Renal pelvis (tissue), 1 donor: ENCODE measurements at regions not wholly inside any gene's neighbourhood (a gene's known extent, or its start where the extent isn't known, plus 50 kb on each side); places are given as distances from the start of the nearest gene placed in this dataset.

Source experiments
- DNase-seq: peaks from one replicate; pipeline ENCODE4 v3.0.0-alpha.2; 2013

DNA sequence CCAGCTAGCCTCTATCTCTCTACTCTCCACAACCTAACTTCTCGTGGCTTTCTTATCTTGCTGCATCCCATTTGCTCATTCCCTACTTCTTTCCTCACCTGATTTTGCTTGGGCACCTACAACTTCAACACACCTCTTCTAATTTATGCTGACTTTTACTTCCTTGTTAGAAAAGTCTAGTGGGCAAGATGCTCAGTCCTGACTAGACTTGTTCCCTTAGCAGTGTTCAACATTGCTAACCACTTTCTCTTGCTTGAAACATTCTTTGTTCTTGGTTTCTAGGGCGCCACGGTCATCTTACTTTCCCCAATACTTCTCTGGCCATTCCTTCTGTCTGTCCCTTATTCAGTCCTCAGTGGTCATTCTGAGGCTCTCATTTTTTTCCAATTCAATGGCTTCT is 454.7 kb upstream of the CWC22 start:
- no peak for DNase-seq

DNA sequence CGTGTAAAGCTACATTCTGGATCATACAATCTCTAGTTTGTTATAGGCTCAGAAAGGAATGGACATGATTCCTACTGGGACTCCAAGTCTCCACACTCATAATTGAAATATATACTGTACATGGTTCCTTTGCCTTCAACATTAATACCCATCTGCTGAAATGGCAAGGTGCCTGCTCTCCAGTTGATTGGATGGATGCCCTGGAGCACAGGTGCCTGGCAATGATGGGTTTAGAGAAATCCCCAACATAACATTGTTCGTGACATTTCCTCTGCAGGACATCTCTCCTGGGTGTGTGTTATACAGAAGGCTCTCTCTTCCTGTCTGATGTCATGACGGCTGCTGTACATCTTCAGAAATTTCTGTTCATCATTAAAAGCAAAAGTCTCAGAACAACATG is 449.7 kb upstream of the CWC22 start:
- DNase-seq, result no peak

DNA sequence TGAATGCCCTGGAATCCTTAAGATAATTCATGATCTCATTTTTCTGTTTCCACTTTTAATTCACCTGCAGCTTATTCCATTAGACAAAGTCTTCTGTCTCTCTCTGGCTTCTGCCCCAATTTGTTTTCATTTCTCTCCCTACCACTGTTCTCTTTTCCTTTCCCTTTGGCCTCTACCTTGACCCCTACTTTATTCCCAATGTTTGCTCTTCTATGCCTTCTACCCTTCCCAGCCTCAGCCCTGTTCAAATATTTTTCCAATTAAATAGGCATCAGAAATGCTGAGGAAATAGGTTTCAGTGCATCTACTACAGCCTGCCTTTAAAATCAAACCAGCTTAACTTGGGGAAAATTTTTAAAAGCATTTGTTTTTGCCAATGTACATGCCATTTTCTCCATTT is 443.7 kb upstream of the CWC22 start:
- no peak for DNase-seq

DNA sequence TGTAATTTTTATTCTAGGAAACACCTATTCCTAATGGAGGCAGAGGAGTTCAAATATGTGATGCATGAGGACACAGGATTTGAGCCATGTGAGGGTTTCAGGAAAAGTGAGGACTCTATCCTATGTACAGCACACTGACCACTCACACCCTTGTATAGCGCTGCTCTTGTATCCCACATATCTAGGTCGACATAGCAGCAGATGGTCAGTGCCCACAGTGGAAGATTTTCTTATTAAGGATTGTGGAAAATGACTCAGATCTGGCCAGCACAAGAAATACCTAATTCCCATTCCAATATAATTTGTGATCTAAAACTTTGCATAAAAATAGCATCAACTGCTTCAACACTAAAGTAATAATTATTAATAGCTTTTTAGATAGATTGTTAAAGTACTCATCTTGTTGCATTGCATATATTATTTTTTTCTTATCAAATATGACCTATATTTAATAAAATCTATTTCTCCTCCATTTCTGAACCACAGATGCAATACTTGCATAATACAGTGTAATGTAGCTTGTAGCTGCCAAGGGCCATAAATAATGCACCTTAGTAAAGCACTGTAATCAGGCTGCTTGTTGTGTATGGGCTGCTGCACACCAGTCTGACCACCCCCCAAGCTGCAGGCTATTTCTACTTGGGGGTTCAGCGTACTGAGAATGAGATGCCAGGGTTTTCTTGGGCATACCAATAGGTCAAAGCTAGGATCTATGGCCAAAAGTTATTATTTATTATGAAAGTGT is 442.2 kb upstream of the CWC22 start:
- DNase-seq, result no peak

DNA sequence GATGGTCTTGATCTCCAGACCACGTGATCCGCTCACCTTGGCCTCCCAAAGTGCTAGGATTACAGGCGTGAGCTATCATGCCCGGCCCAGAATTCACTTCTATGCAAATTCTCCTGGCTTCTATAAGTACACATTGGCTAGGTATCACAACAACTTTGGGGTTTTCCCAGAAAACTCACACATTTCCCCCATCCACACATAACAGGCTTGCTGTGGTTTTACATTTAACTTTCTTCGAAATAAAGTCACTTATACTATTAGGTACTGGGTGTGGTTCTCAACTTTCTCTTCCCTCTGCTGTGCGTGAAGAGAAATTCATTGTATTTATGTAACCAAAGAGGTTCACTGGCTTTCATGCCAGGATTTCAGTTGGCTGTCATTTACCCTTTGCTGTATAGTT is 439.4 kb upstream of the CWC22 start:
- no peak for DNase-seq

DNA sequence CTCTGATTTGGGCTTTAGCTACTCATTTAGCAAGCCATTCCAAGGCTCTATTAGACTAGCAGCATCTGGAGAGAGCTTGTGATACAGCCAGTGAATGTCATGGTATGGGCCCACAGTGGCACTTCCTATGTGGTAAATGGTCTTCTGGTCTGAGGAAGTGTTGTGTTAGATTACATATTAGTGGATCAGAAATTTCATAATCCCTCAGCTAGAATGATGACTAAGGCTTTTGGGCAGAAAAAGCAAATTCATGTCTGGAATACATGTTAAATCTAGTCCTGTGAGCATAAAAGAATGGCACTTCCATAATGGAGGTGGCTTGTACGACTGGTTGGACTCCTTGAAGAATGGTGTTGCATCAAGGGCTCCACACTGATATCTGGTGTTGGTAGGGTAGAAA is 436.8 kb upstream of the CWC22 start:
- DNase-seq, result no peak

DNA sequence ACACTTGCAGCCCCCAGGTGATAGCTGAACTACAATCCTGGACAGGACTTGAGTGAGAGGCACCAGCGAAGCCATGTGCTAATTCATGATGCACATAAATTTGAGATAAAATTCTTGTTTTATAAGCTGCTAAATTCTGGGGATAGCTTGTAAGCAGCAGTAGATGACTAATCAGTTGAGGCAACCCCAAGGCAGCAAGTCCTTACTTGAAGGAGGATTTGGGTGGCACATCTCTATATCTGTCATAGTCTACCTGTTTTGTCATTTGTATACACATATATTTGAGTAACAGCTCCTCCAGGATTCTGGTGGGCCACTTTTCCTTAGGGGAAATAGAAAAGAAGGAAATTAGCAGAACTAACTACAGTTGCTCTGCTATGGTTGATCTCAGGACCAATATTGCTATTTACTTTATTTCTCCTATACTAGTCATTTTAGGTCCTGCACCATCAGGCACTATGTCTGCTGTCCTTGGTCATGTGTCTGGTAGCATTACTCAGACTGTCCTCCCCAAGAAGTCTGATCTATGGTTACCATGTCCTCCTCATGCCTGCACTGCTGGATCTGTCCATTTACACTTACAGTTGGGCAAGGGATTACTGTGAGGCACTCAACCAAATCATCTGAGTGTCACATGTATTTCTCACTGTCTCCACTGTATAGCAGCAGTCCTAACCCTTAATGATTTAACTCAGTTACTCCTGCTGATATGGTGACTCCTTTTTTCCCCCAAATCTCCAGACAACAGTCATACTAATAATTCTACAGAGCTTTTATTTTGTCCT is 436.0 kb upstream of the CWC22 start:
- DNase-seq, result no peak

DNA sequence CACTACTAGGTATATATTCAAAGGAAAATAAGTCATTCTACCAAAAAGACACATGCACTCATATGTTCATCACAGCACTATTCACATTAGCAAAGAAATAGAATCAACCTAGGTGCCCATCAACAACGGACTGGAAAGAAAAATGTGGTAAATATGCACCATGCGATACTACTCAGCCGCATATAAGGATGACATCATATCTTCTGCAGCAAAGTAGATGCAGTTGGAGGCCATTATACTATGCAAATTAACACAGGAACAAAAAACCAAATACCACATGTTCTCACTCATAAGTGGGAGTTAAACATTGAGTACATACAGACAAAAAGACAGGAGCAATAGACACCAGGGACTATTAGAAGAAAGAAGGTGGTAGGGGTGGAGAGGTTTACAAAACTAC is 412.1 kb upstream of the CWC22 start:
- DNase-seq, result no peak

DNA sequence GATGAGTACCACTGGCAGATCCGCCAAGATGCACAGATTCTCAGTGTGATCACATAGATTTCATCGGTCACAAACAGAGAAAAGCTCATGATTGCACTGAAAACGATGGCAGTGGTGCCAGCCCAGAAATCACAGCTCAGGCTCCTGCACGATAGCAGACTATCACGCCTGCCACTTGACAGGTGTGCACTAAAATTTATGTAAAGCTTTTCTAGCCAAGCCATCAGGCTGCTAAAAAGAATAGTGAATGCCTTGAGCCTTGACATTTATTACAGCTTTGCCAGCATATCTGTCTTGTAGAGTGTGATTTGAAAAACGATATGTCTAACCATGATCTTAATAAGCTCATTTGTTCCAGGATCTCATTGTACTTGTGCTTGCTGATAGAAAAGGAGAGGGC is 409.5 kb upstream of the CWC22 start:
- no peak for DNase-seq

DNA sequence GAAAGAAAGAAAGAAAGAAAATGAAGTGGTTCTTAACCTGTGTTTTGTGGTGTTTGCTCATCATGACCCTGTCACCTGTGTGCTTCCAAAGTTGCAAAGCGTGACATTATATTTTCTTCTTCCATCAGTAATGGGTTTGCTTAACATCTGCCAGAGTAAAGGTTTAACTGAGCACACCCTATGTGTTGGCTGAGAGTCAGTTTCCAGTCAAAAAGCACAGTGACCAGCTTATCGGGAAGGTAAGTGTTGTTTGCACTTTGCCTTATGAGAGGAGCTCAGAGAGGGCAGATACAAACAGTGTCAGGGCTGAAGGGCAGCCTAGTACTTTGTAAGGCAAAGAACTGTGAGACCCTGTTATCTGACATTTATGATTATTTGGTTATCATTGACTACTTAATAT is 406.2 kb upstream of the CWC22 start:
- no peak for DNase-seq

DNA sequence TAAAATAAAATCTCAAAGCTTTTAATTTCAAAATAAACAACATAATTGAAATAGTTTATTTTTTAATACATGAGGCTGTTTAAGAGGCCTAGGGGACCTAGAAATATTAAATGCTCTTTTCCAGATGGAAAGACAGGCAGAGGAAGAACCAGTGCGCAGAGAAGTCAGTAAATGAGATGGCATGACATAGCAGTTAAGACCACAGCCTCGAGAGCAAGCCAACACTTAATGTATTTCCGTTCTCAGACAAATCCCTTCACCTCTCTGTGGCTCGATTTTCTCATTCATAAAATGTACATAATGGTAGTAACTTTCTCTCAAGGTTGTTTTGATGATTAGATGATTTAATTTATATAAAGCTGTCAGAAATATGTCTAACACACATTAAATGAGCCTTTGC is 405.1 kb upstream of the CWC22 start:
- DNase-seq, result peak; percentile 10

DNA sequence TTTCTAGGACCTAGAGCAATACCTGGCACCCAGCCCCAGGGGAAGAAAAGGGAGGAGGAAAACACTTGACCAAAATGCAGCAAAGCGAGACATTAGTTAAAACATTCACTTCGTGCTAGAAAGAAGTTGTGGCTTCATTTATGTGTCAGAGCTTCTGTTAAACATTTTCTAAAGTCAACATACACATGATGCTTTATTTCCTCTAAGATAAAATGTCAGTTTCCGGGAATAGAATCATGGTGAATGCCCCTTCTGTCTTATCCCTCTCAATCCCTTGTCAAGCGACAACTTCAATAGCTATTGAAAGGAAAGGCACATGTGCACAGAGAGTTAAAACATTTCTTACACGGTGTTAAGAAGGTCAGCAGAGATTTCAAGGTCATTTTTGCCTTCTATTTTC is 404.6 kb upstream of the CWC22 start:
- peak; percentile 23 for DNase-seq

DNA sequence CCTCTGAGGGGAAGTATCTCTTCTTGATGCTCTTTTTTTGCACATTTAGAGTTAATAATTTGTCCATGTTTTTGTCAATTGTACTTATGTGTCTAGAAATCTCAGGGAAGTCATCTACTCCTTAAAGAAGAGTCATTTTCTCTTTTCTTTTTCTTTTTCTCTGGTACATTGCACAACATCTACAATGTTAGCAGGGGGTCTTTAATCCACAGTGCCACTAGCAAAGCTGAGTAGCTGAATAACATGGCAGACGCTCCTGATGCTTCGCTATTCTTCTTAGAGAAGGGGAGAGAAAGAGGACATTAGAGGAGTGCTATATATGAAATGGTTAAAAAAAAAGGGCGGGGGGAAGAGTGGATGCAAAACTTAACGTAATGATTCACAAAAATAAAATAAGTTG is 399.6 kb upstream of the CWC22 start:
- DNase-seq, result no peak

DNA sequence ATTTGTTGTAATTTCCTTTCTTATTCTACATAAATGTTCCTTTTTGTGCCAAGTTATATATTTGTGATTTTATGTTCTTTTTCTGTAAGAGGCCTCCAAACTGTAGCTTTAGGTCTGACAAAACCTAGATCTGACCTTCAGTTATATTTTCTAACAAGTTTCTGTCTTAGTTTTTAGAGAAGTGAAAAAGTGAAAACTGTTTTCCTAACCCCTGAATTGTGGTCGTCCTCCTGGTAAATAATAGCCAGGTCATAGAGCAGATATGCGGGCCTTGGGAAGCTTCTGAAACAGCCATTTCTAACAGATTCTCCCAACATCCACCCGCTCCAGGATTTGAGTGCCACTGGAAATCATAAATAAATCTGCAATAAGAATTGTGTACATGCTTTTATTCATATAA is 398.4 kb upstream of the CWC22 start:
- no peak for DNase-seq

DNA sequence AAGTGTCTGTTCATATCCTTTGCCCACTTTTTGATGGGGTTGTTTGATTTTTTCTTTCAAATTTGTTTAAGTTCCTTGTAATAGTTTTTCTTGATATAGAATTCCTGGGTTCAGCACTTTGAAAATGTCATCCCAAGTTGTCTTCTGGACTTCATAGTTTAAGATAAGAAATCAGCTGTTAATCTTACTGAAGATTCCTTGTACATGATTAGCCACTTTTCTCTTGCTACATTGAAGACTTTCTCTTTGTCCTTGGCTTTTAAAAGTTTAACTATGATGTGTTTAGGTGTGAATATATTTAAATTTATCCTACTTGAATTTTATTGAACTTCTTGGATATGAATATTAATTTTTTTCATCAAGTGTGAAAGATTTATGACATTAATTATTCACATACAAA is 387.2 kb upstream of the CWC22 start:
- DNase-seq, result no peak

DNA sequence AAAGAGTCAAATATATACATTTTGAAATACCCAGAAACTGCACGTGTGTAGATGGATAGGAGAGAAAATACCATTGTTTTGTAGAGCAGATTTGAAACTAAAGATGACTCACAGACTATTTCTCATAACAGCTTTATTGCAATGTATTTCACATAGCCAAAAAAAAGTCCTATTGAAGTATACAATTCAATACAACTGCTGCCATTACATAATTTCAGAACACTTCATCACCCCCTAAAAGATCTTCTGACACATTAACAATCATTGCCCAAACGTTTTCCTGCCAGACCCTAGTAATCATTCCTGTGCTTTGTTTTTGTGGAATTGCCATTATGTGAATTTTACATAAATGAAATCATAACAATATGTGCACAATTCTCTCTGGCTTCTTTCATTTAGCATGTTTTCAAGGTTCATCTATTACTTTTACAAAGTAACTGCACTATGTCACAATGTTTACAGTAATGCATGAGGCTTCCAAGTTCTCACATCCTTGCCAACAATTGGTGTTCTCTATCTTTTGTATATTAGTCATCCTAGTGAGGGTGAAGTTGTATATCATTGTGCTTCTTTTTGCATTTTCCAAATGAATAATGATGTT is 378.6 kb upstream of the CWC22 start:
- DNase-seq, result no peak

DNA sequence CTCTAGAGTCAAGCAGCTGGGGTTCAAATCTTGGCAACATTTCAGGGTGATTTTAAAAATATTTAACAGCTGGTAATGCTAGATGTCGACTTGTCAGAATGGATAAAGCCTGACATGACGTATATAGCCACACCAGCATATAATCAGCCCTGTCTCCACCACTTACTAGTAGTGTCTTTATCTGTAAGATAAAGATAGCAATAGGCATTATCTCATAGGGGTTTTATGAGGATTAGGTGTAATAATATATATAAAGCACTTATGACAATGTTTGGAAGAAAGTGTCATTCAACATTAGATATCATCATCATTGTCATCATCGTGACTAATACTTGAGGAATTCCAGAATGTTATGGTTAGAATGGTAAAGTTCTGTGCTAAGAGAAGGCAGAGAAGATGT is 369.0 kb upstream of the CWC22 start:
- no peak for DNase-seq

DNA sequence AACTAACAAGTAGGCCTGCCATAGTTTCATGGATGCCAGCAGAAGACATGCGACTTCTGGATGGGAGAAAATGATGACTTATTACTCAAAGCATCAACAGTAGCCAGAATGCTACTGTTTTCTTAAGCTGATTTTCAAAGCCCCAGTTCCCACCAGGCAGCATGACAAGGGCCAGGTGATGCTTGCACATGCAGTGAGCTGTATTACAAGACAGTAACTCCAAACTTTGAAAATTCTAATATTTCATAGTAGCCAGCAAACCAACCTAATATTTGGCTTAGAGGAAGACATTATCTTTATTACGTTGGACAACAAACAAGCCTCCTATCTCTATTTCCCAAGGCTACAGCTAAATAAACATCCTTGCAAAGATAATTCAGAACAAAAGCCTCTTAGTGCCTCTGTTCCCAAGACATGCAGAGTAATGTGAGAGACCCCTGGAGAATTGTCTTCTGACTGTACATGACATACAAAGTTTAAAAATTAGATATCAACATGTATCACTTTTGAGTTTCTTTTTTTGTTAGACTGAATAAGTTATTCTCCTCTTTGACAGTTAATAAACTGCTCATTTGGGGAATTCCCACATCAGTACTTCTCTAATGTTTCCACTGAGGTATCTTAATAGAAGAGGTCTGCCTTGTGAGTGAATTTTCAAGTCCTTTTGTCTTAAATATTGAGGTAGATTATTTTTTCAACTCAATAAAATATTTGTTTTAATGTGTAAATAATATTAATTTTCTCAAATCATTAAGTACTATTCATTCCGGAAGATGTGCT is 367.6 kb upstream of the CWC22 start:
- DNase-seq, result no peak

DNA sequence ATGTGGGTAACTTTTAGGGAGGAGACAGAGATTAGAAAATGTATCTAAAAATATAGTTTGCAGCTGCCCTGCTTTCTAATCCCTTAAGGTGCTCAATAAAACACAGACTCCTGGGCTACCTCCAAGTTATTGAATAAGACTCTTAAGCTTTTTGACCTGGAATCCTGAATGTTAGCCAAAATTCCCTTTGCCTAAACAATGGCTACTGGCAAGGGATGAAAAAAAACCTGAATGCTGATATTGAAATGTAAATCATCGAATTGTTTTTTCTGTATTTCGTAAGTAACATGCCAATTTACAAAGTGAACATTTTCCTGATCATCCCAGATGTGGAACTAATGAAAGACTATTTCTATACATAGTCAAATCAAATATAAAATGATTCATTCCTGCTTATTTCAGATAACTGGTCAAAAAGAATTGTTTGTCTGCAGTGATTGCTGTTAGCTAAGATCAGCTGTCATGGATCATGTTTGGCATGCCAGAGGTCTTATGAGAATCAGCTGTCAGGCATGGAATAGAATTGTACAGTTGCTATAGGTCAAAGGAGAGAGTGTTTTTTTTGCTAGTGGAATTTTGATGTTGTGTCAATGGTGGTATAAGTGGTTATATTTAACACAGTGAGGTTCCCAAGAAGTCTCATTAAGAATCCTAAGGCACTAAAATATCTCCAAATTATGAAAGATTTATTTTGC is 363.6 kb upstream of the CWC22 start:
- DNase-seq, result no peak

DNA sequence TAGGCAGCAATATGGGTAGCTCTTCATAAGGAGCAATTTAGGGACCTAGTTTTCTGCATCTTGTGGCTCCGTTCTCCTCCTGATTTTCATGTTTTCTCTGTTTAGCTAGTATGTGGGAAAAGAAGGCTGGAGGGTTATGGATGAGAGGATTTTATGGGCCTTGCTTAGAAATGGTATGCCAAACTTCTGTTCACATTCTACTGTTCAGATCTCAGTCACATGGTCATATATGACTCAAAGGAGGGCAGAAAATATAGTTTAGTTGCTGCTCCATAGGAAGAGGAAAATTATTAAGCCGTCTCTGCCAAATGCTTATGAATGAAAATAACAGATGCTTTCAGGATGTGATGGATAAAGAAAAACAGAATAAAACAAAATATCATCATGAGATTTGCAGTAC is 361.8 kb upstream of the CWC22 start:
- DNase-seq, result no peak

DNA sequence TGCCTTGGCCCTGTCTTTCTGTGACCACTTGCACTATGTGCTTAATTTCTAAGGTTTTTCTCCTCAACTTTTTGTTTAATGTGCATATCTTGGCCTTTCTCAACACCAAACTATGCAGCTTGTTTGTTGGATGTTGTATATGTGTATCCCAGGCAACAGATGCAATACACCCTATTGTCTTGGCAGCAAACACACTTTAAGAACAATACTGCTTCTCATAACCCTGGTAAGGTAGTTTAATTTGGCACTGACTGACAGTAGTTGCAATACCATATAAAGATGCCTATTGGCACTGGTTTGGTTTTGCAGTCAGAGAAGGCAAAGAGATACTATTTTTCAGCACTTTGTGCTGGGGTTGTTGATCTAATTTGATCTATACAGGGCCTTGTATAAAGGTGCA is 360.7 kb upstream of the CWC22 start:
- DNase-seq, result no peak

DNA sequence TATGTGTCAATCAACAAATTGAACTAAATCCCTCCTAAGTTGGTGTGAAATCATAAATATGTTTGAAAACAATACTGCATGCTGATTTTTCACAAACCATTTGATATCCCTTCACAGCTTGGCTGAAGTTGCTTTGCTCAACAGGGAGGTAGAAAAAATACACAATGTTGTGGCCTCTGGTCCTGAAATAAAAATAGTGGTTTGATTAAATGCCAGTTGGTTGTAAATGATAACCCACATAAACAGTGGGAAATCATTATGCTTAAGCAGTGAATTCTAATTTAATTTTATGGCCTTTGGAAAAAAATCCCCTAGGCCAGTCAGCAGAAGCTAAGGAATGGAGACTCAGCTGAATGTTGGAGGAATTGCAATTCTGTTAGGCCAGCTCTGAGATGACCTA is 359.4 kb upstream of the CWC22 start:
- DNase-seq, result no peak
